Gastroesophageal sphincter (tissue), 3 donors: ENCODE measurements at regions not wholly inside any gene's neighbourhood (a gene's known extent, or its start where the extent isn't known, plus 50 kb on each side); places are given as distances from the start of the nearest gene placed in this dataset.

Experiments
- CTCF ChIP-seq, 4 experiments: fragments of 200-600 bp in 2 of 4; fragments of 450-650 bp in 2 of 4; sonication (generic) in 1 of 4; IDR thresholded peaks; one replicate each; pipeline ENCODE4 v1.5.1; 2017 to 2019; ENCODE audit warnings: antibody characterized with exemption in 4 of 4, mild to moderate bottlenecking in 2 of 4, moderate library complexity in 2 of 4
- EP300 ChIP-seq: sonication (generic); formaldehyde crosslinking; IDR thresholded peaks from one replicate; pipeline ENCODE4 v1.6.1; 2017; ENCODE audit warnings: antibody characterized with exemption, mild to moderate bottlenecking
- POLR2A ChIP-seq, 2 donors: fragments of 450-650 bp; IDR thresholded peaks; one replicate each; pipeline ENCODE4 v1.6.1; 2017; ENCODE audit warnings: antibody characterized with exemption in 2 of 2, mild to moderate bottlenecking in 2 of 2, moderate library complexity in 1 of 2
- POLR2AphosphoS5 ChIP-seq: sonication (generic); formaldehyde crosslinking; IDR thresholded peaks from one replicate; pipeline ENCODE4 v1.6.1; 2017; ENCODE audit warnings: antibody characterized with exemption

GRCh38 chr7:113368256-113368655 is 249.9 kb upstream of the SMIM30 start:
- TF ChIP-seq CTCF (IDR thresholded peaks at IDR 0.05) = no peak
- TF ChIP-seq POLR2A (IDR thresholded peaks at IDR 0.05) = no peak
- no peak for TF ChIP-seq POLR2AphosphoS5
- TF ChIP-seq EP300 = no peak
